HTR-8/SVneo (cell line): ENCODE measurements at regions not wholly inside any gene's neighbourhood (a gene's known extent, or its start where the extent isn't known, plus 50 kb on each side); places are given as distances from the start of the nearest gene placed in this dataset.

Source experiments
- DNase-seq: peaks from one replicate; pipeline ENCODE4 v3.0.0; 2011; ENCODE audit warnings: low spot score, mixed read lengths; ENCODE audit not compliant: insufficient read length
- FAIRE-seq: peaks from 2 replicates; lab custom pipeline; 2011; peaks lifted over from hg19 to GRCh38; lab: Jason Lieb, UNC

- no peak for FAIRE-seq
- DNase-seq = no peak
These were observed 2628.2 kb downstream of the ARAP2 start for GRCh38 chr4:33616121-33616520.

DNA sequence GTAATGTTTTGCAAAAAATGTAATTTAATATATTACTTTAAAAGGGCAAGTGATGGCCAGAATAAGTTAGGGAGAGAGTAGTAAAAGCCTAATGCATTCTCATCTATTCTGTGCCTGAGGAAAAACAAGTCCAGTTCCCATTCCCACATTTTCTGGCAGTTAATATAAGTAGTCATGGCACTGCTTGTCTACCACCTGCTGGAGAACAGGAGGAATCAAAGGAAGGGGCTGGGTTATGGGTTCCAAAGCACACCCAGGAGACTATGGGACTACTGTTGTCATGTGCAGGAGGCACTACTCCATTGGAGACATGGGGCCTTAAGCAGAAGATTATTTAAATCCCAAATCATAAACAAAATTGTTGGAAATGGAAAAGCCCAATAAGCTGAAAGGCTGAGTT lies 2618.6 kb downstream of the ARAP2 start:
- no peak for FAIRE-seq
- DNase-seq = peak; percentile 1

GRCh38 chr4:33626221-33626620 lies 2618.1 kb downstream of the ARAP2 start:
- FAIRE-seq (no peak), DNase-seq (no peak)

- DNase-seq (no peak), FAIRE-seq (no peak)
These were observed 2616.0 kb downstream of the ARAP2 start for GRCh38 chr4:33628296-33628695.

- FAIRE-seq (no peak), DNase-seq (peak; percentile 5)
These were observed 2595.3 kb downstream of the ARAP2 start for GRCh38 chr4:33649015-33649414.

DNA sequence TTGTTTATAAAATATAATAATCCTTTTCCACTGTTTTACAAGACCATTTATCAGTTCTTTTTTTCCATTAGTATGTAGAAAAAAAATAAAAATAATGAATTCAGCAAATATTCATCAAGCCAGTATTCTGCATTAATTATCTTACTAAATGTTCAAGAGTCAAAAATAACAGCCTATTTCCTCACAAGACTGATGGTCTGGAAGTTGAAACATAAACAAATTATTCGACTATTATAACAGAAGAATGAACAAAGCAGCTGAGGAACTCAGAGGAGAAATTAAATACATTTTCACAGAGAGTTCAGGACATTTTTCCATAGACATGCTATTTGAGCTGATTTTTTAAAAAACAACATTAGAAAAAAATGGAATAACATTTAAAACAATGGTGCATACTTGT lies 2594.8 kb downstream of the ARAP2 start:
- FAIRE-seq (no peak), DNase-seq (no peak)

DNA sequence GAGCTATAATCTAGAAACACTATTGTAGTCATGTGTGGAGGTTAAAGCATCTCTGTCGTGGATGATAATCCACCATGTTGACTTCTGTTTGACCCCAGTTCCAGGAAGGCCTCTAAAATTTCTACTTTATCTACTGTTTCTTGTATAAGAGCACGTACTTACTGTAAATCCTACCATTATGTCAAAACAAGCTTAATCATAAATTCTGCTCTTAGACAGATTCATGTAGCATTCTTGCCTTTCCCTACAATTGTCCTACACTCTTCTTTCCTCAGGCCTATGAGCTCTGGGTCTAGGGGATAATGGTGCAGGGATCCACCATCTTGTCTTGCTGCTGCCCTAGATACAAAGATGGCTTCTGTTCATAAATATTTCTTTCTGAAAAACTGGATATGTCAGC lies 2594.3 kb downstream of the ARAP2 start:
- DNase-seq (no peak), FAIRE-seq (no peak)

- no peak for FAIRE-seq
- DNase-seq = no peak
These were observed 2585.3 kb downstream of the ARAP2 start for GRCh38 chr4:33658971-33659370.

GRCh38 chr4:33661636-33662035 lies 2582.7 kb downstream of the ARAP2 start:
- no peak for DNase-seq
- no peak for FAIRE-seq

DNA sequence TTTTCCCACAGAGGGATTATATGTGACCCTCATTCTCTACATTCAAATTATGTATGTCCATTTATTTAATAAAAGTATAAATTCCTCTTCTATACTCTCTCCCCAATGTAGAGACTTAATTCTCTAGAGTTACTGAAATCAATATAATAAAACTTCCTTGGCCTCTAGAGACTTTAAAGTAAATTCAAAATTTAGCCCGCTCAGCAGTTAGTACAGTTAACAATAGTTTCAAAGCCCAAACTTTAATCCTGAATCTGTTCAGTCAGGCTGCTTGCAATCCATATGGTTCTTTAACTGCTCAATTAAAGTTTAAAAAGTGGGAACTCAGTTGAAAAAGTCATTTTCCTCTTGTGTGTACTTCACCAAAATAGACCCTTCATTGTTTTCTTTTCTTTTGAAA lies 2558.4 kb downstream of the ARAP2 start:
- FAIRE-seq = no peak
- DNase-seq = no peak

GRCh38 chr4:33696041-33696440 lies 2548.3 kb downstream of the ARAP2 start:
- DNase-seq = no peak
- FAIRE-seq = no peak

- FAIRE-seq (no peak), DNase-seq (no peak)
These were observed 2547.7 kb downstream of the ARAP2 start for GRCh38 chr4:33696586-33696985.

DNA sequence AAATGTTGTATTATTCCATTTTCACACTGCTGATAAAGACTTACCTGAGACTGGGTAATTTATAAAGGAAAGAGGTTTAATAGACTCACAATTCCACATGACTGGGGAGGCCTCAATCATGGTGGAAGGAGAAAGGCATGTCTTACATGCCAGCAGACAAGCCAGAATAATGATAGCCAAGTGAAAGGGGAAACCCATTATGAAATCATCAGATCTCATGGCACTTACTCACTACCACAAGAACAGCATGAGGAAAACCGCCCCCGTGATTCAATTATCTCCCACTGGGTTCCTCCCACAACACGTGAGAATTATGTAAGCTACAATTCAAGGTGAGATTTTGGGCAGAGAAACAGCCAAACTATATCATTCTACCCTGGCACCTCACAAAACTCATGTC lies 2535.1 kb downstream of the ARAP2 start:
- FAIRE-seq = no peak

GRCh38 chr4:33711826-33712225 lies 2532.5 kb downstream of the ARAP2 start:
- no peak for FAIRE-seq

More for the DNA sequence above, 2535.1 kb downstream of the ARAP2 start:
- DNase-seq = no peak

GRCh38 chr4:33714971-33715370 lies 2529.3 kb downstream of the ARAP2 start:
- no peak for DNase-seq
- no peak for FAIRE-seq

More at GRCh38 chr4:33711826-33712225, 2532.5 kb downstream of the ARAP2 start:
- DNase-seq = no peak

- peak; percentile 53 for DNase-seq
- peak; percentile 44 for FAIRE-seq
These were observed 2528.4 kb downstream of the ARAP2 start for GRCh38 chr4:33715841-33716395.

DNA sequence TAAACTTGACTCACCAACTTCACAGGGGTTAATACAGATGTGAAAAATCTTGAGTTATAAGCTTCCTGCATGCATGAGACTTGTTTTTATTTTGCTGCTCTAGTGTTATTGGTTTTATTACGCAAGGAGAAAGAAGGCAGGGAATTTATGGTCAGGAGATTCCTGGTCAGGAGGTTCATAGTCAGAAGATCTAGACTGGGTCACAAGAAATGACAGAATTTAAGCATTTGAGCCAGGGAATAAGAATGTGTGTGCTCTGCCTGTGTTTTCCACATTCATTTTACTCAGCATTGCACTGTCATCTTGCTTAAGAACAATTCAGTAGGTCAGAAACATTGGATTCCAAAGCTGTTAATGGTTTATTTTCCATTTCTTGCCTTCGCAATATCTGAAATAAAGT lies 2522.1 kb downstream of the ARAP2 start:
- FAIRE-seq (no peak), DNase-seq (no peak)

GRCh38 chr4:33722800-33723516 lies 2521.4 kb downstream of the ARAP2 start:
- FAIRE-seq (no peak), DNase-seq (no peak)

GRCh38 chr4:33724685-33725084 lies 2519.6 kb downstream of the ARAP2 start:
- no peak for DNase-seq
- no peak for FAIRE-seq

DNA sequence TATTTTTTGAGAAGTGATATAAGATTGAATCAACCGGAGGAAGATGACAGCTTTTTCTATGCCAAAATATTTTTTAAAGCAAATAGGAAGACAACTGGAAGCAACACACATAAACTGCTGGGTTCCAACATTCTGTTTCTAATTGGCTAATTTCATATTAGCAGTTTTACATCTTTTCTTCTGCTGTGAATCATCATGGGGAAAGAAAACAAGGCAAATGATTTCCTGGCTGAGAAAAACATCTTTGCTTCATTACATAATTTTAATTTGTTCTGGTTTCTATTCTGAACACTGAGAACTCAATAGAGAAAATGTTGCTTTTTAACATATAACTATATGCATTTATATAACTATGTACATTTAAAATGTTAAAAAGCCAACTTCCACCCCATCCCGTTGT lies 2518.5 kb downstream of the ARAP2 start:
- FAIRE-seq (no peak), DNase-seq (no peak)

GRCh38 chr4:33737726-33738125 lies 2506.6 kb downstream of the ARAP2 start:
- FAIRE-seq = no peak
- DNase-seq = no peak
